Right cardiac atrium (tissue), 5 donors: ENCODE measurements at regions not wholly inside any gene's neighbourhood (a gene's known extent, or its start where the extent isn't known, plus 50 kb on each side); places are given as distances from the start of the nearest gene placed in this dataset.

Source experiments
- ATAC-seq, 2 donors: fragments of 200-7000 bp; cut with Tn5 transposase; one replicate each; pipeline versions ENCODE4 v1.8.0 to v1.9.1; 2020; ENCODE audit warnings: moderate library complexity in 2 of 2, mild to moderate bottlenecking in 1 of 2
- DNase-seq, 3 donors: peaks; one replicate each; pipeline ENCODE4 v3.0.0-alpha.2; 2020
- H3K27ac ChIP-seq: one replicate; pipeline ENCODE4 v1.5.1; 2013; ENCODE audit warnings: mild to moderate bottlenecking, low read length, control low read depth, moderate library complexity
- H3K27me3 ChIP-seq: one replicate; pipeline ENCODE4 v1.6.1; 2013; ENCODE audit not compliant: control insufficient read depth, insufficient read depth
- H3K4me1 ChIP-seq: one replicate; pipeline ENCODE4 v1.6.1; 2013; ENCODE audit warnings: low read length; ENCODE audit not compliant: control insufficient read depth, insufficient read depth
- H3K4me3 ChIP-seq: one replicate; pipeline ENCODE4 v1.5.1; 2013; ENCODE audit warnings: low read length, control low read depth
- H3K9me3 ChIP-seq: one replicate; pipeline ENCODE4 v1.6.1; 2013; ENCODE audit warnings: low read length; ENCODE audit not compliant: control insufficient read depth
- WGBS: extraction: QIAGEN DNeasy Blood & Tissue Kit; methylation state at CpG from one replicate; pipeline ENCODE4 v1.1.7; 2013; 5-methylcytosine and 5-hydroxymethylcytosine counted together
- intact Hi-C, 4 donors: fragments of 100-400 bp; cut with DNase I; formaldehyde crosslinking; loops; one replicate each; pipeline versions ENCODE4 v1.11.0 to v1.14.0; 2022 to 2023
- donor health status: healthy with polysubstance abuse.
- donor health status: DM: no; HTN: yes; CAD: no.
- donor health status: DM: no; HTN: no; CAD: no.
- donor health status: DM: no; HTN: yes; CAD: no; lungs with severe emphysema.
- donor health status: DM: yes; HTN: yes; CAD: no.

DNA sequence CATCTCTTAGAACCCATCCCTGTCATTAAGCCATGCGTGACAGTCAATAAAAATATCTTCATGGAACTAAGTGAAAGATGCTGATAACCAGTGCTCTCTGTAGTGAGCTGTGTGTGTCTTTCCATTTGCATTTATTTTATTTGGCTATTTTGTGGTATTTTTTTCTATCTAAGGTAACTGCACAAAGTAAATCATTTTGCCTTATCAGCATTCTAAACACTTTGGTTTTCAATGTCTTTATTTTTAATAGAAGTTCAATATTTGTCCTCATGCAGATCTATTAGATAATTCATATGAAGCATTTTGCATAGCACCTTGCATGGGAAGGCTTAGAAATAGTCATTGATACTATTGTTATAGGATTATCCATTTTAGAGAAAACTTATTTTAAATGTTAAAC, 163.6 kb upstream of the TANK start:
- ATAC-seq (no peak), DNase-seq (no peak)
- Histone ChIP-seq H3K27me3 (no peaks in the 10 kb centered on the region), H3K4me3 (no peak overlapping the region), H3K9me3 (no peaks in the 10 kb centered on the region), H3K4me1 (no peaks in the 10 kb centered on the region), H3K27ac (no peak overlapping the region)
- intact Hi-C loops, result loop anchor here in 2 of 4 donors (10.0 kb wide), 2 partner anchors 882 to 892 kb away; no protein-coding TSS in a partner anchor
- 87% methylated on average over 1 of the region's 1 CpG for WGBS

DNA sequence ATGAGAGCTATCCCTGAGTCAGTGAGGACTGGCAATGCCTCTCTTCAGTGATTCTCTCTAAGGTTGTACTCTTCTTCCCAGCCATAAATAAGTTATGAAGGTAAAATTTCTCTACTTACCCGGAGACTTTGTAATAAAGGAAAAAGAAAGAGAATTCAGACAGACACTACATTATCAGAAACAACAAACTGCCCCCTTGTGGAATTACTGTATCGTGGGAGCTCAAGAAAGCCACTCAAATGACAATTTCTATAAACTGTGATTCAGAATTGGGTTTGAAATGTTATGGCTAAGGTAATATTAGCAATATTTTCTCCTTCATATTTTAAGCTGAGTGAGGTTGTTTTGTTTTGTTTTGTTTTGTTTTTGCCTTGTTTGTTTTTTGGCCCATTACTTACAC, 155.8 kb upstream of the TANK start:
- ATAC-seq, result no peak
- H3K27me3 ChIP-seq, result no peaks in the 10 kb centered on the region
- no peak overlapping the region for H3K4me3 ChIP-seq
- intact Hi-C loops, result loop anchor here in 1 of 4 donors (10.0 kb wide), 1 partner anchor 900 kb away; no protein-coding TSS in a partner anchor
- DNase-seq, result no peak
- H3K4me1 ChIP-seq, result no peaks in the 10 kb centered on the region
- no peak overlapping the region for H3K27ac ChIP-seq
- WGBS, result 55% methylated on average over 2 of the region's 2 CpGs
- no peaks in the 10 kb centered on the region for H3K9me3 ChIP-seq

DNA sequence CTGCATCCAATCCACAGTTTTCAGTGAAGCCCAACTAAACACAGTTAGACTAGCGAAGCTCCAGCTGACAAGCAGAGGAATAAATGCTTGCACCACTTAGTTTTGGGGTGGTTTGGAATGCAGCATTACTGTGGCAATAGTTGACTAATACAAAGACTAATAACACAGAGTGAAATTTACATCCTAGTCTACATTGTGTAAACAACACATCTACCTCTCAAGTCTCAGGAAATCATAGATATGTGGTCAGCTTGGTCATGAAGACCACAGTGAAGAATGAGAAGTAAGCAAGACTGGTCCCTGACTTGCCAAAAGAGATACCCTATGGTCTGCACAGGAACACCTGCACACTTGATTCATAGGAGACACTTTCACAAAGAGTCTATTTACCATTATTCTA, 155.1 kb upstream of the TANK start:
- 89% methylated on average over 1 of the region's 1 CpG for WGBS
- H3K9me3 ChIP-seq, result no peaks in the 10 kb centered on the region
- DNase-seq (no peak), ATAC-seq (no peak)
- H3K27me3 ChIP-seq, result no peaks in the 10 kb centered on the region
- H3K4me1 ChIP-seq, result no peaks in the 10 kb centered on the region
- no peak overlapping the region for H3K4me3 ChIP-seq
- intact Hi-C loops, result loop anchor here in 1 of 4 donors (10.0 kb wide), 1 partner anchor 900 kb away; no protein-coding TSS in a partner anchor
- no peak overlapping the region for H3K27ac ChIP-seq

DNA sequence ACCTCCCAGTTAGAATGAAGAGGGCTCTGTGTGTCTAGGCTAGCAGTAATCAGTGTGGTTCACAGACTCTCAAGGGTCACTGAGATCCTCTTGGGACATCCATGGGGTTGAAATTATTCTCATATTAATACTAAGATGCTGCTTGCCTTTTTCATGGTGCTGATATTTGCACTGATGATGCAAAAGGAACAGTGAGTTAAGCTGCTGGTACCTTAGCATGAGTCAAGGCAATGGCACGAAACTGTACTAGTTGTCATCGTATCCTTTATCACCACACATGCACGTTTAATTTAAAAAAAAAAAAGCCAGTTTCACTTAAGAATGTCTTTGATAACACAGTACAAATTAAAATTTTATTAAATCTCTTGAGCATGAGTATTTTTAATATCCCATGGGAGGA, 151.9 kb upstream of the TANK start:
- no peaks in the 10 kb centered on the region for H3K27me3 ChIP-seq
- no peaks in the 10 kb centered on the region for H3K4me1 ChIP-seq
- intact Hi-C loops, result loop anchor here in 1 of 4 donors (10.0 kb wide), 1 partner anchor 904 kb away; no protein-coding TSS in a partner anchor
- no peak overlapping the region for H3K4me3 ChIP-seq
- no peak for DNase-seq
- H3K9me3 ChIP-seq, result no peaks in the 10 kb centered on the region
- H3K27ac ChIP-seq, result no peak overlapping the region
- 73% methylated on average over 3 of the region's 3 CpGs for WGBS
- ATAC-seq, result no peak

DNA sequence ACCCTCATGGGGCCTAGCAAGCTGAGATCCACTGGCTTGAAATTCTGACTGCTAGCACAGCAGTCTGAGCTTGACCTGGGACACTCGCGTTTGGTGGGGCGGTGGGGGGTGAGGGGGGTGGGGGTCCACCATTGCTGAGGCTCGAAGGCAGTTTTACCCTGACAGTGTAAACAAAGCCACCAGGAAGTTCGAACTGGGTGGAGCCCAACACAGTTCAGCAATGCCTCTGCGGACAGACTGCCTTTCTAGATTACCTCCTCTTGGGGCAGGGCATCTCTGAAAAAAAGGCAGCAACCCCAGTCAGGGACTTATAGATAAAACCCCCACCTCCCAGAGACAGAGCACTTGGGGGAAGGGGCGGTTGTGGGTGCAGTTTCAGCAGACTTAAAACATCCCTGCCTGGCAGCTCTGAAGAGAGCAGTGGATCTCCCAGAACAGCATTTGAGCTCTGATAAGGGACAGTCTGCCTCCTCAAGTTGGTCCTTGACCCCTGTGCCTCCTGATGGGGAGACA, 149.7 kb upstream of the TANK start:
- H3K9me3 ChIP-seq, result no peaks in the 10 kb centered on the region
- H3K4me1 ChIP-seq, result no peaks in the 10 kb centered on the region
- no peak overlapping the region for H3K27ac ChIP-seq
- ATAC-seq (no peak), DNase-seq (no peak)
- intact Hi-C loops, result no loop called here
- H3K27me3 ChIP-seq, result no peaks in the 10 kb centered on the region
- H3K4me3 ChIP-seq, result no peak overlapping the region
- 61% methylated on average over 7 of the region's 7 CpGs for WGBS

DNA sequence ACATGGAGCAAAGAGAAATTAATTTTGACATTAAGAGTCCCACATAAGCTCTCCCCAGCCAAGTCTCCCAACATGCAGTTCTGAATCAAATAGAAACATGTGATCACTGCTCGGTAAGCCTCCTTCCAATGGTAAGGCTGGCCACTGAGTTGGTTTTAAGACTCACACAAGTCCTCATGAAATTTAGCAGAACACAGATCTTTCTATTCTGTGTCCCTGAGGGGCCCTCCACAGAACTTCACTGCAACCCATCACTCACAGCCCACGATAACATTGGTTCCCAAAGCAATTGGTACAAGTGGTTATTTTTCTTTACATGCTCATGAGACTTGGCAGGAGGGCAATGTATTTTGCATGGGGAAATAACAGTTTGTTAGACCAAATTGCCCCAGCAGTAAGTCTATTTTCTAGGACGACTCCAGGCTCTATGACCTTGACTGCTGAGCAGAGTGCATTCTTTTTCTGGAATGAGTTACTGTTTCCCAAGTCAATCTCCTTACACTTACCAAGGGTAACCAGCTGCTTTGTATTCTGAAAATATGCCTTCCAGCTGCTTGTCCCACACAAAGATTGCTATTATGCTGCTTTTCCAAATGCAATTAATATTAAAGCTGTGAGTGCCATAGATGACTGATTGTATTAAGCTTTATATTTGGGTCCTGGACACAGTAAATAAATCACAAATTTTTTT, 142.3 kb upstream of the TANK start:
- ATAC-seq (peak; percentile 57 to 79), DNase-seq (no peak)
- H3K9me3 ChIP-seq, result no peaks in the 10 kb centered on the region
- no peaks in the 10 kb centered on the region for H3K27me3 ChIP-seq
- no peaks in the 10 kb centered on the region for H3K4me1 ChIP-seq
- WGBS, result 40% methylated on average over 3 of the region's 3 CpGs
- no peak overlapping the region for H3K27ac ChIP-seq
- H3K4me3 ChIP-seq, result no peak overlapping the region
- intact Hi-C loops, result no loop called here

DNA sequence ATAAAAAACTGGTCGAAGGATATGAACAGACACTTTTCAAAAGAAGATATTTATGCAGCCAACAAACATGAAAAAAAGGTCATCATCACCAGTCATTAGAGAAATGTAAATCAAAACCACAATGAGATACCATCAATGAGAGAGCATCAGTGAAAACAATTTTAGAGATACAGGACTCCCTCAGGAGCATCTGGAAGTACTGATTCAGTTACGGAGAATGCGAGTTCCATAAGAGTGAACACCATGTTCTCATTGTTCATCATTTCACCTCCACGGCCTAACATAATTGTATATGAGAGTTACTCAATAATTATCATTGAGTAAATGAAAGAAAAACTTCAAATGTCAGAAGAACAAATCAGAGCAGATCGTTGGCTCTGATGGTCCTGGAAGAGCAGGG, 140.9 kb upstream of the TANK start:
- intact Hi-C loops, result no loop called here
- H3K27ac ChIP-seq, result no peak overlapping the region
- H3K9me3 ChIP-seq, result no peaks in the 10 kb centered on the region
- no peak overlapping the region for H3K4me3 ChIP-seq
- ATAC-seq, result no peak
- no peaks in the 10 kb centered on the region for H3K27me3 ChIP-seq
- DNase-seq, result no peak
- no peaks in the 10 kb centered on the region for H3K4me1 ChIP-seq
- WGBS, result 95% methylated on average over 5 of the region's 5 CpGs

DNA sequence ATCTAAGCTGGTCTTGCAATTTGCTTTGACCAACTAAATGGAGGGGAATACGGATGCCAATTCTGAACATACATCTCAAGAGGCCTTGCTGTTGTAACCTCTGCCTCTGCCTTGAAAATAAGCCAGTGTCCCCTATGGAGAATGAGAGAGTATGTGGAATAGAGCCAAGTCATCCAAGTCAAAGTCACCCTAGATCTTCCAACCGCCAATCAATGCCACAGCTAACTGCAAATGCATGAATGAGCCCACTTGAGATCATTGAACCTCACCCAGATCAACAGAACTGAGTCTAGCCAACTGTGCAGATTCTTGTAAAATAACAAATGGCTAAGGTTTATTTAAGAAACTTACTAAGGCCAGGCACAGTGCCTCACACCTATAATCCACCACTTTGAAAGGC, 139.8 kb upstream of the TANK start:
- Histone ChIP-seq H3K4me3 (no peak overlapping the region), H3K27me3 (no peaks in the 10 kb centered on the region), H3K27ac (no peak overlapping the region), H3K4me1 (no peaks in the 10 kb centered on the region), H3K9me3 (no peaks in the 10 kb centered on the region)
- DNase-seq, result no peak
- no peak for ATAC-seq
- intact Hi-C loops, result no loop called here
- WGBS, result 91% methylated on average over 2 of the region's 2 CpGs

DNA sequence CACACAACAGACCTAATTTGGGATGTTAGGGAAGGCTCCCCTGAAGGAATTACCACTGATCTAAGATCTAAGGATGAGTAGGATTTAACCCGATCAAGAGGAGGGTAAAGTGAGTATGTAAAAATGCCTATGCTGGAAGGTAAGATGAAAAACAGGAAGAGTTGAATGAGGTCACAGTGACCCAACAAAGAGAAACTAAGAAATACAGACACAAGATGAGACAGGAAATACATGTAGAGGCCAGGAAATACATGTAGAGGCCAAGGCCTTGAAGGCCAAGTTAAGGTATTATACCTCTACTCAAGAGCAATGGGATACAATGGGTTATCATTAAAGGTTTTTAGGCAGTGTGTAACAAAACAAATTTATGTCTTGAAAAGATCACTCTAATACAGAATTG, 131.6 kb upstream of the TANK start:
- Histone ChIP-seq H3K9me3 (no peaks in the 10 kb centered on the region), H3K27me3 (no peaks in the 10 kb centered on the region), H3K27ac (no peak overlapping the region), H3K4me3 (no peak overlapping the region), H3K4me1 (no peaks in the 10 kb centered on the region)
- intact Hi-C loops, result no loop called here
- DNase-seq (no peak), ATAC-seq (no peak)
- 93% methylated on average over 1 of the region's 1 CpG for WGBS

DNA sequence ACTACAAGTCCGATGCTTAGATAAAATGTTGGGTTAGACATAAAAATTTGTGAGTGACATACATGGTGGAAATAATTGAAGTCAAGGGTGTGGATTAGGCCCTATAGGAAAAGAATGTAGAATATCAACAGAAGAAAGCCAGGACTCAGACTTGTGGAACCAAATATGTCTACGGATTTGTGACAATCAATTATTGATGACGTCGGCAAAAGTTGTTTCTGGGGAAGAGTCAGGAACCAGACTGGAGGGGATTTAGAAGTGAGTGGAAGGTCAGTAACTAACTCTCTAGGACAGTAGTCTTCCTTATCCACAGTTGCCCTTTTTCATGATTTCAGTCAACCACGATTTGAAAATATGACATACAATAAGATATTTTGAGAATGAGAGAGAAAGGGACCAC, 130.9 kb upstream of the TANK start:
- H3K27me3 ChIP-seq, result no peaks in the 10 kb centered on the region
- no peak for DNase-seq
- no peaks in the 10 kb centered on the region for H3K9me3 ChIP-seq
- 91% methylated on average over 5 of the region's 5 CpGs for WGBS
- H3K4me1 ChIP-seq, result no peaks in the 10 kb centered on the region
- ATAC-seq, result no peak
- H3K27ac ChIP-seq, result no peak overlapping the region
- no peak overlapping the region for H3K4me3 ChIP-seq
- intact Hi-C loops, result no loop called here

DNA sequence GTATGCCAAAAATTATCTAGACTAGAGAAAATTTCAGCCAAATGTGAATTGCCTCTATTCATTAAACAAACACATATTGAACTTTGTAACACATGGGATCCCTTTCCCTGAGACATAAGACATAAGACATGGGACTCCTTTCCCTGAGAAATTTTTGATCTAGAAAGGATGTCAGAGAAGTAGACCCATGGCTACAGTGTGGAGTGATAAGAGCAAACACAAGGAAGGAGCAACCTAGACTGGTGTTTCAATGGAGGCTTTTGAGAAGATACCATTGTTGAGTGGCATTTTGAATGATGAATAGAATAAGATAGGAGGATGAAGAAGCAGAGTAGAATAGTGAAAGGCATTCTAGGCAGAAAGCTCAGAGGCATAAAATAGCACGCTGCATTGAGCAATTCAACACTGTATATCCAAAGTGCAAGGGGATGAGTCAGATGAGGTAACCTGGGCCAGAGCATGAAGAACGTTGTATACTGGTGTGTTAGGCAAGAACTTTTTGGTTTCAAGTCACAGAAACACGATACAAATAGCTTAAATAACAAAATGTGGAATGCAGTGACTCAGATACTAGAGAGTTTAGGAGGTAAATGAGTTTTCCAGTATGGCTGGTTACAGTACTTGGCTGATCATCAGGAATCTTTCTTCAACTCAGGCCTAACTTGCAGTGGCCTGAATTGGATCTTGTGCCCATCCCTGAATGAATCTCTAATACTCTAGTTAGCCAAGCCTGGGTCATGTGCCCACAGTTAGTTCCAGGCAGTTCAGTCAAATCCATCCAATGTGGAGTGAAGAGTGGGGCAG, 129.8 kb upstream of the TANK start:
- Histone ChIP-seq H3K27me3 (no peaks in the 10 kb centered on the region), H3K4me3 (no peak overlapping the region), H3K4me1 (no peaks in the 10 kb centered on the region), H3K9me3 (no peaks in the 10 kb centered on the region), H3K27ac (no peak overlapping the region)
- ATAC-seq, result peak; percentile 70 to 75
- no peak for DNase-seq
- WGBS, result 69% methylated on average over 3 of the region's 3 CpGs
- intact Hi-C loops, result no loop called here
